HG03521 (cell line): ENCODE measurements at regions not wholly inside any gene's neighbourhood (a gene's known extent, or its start where the extent isn't known, plus 50 kb on each side); places are given as distances from the start of the nearest gene placed in this dataset.

Source experiments
- ATAC-seq: cut with Tn5 transposase; IDR thresholded peaks from one replicate; pipeline ENCODE4 v1.9.1; 2021; ENCODE audit warnings: mild to moderate bottlenecking, moderate library complexity; ENCODE audit not compliant: unreplicated experiment

GRCh38 chr7:36029853-36030515 lies 123.1 kb upstream of the EEPD1 start:
- ATAC-seq: no peak

- no peak for ATAC-seq
Observed at GRCh38 chr7:36032361-36032818, 120.7 kb upstream of the EEPD1 start.

GRCh38 chr7:36034020-36034419 lies 119.0 kb upstream of the EEPD1 start:
- ATAC-seq: no peak

- ATAC-seq: no peak
Observed at GRCh38 chr7:36035186-36035585, 117.9 kb upstream of the EEPD1 start.

- ATAC-seq: no peak
Observed at GRCh38 chr7:36036590-36036989, 116.5 kb upstream of the EEPD1 start.

GRCh38 chr7:36037121-36037662 lies 115.9 kb upstream of the EEPD1 start:
- ATAC-seq: no peak

GRCh38 chr7:36038063-36038721 lies 114.9 kb upstream of the EEPD1 start:
- ATAC-seq: no peak

GRCh38 chr7:36039243-36039642 lies 113.8 kb upstream of the EEPD1 start:
- ATAC-seq: no peak

GRCh38 chr7:36039671-36040070 lies 113.4 kb upstream of the EEPD1 start:
- no peak for ATAC-seq

GRCh38 chr7:36040679-36041078 lies 112.4 kb upstream of the EEPD1 start:
- ATAC-seq: no peak

GRCh38 chr7:36044101-36044892 lies 108.8 kb upstream of the EEPD1 start:
- no peak for ATAC-seq

GRCh38 chr7:36045326-36045725 lies 107.7 kb upstream of the EEPD1 start:
- no peak for ATAC-seq

- no peak for ATAC-seq
Observed at GRCh38 chr7:36045830-36046341, 107.2 kb upstream of the EEPD1 start.

- no peak for ATAC-seq
Observed at GRCh38 chr7:36047091-36047658, 105.9 kb upstream of the EEPD1 start.

- ATAC-seq: no peak
Observed at GRCh38 chr7:36048141-36048901, 104.7 kb upstream of the EEPD1 start.

- ATAC-seq: no peak
Observed at GRCh38 chr7:36048902-36049240, 104.2 kb upstream of the EEPD1 start.

GRCh38 chr7:36051501-36051900 lies 101.6 kb upstream of the EEPD1 start:
- no peak for ATAC-seq

GRCh38 chr7:36053589-36053988 lies 99.5 kb upstream of the EEPD1 start:
- ATAC-seq: no peak

GRCh38 chr7:36054637-36055036 lies 98.4 kb upstream of the EEPD1 start:
- ATAC-seq: no peak

- no peak for ATAC-seq
Observed at GRCh38 chr7:36055207-36055606, 97.8 kb upstream of the EEPD1 start.
